Adipocyte (in vitro differentiated cells): ENCODE measurements at regions not wholly inside any gene's neighbourhood (a gene's known extent, or its start where the extent isn't known, plus 50 kb on each side); places are given as distances from the start of the nearest gene placed in this dataset.
A peak's percentile ranks its signal among the peaks of the same experiment; 100 is the strongest.

Experiments
- DNase-seq: peaks from one replicate; pipeline ENCODE4 v3.0.0-alpha.2; 2015; ENCODE audit warnings: low read depth
- H3K27me3 ChIP-seq: replicated peaks from 2 replicates; pipeline ENCODE4 v1.7.0; 2013; ENCODE audit warnings: mild to moderate bottlenecking, low read length, moderate library complexity; ENCODE audit not compliant: control insufficient read depth, insufficient read depth
- H3K36me3 ChIP-seq: 2 replicates; pipeline ENCODE4 v1.7.0; 2013; ENCODE audit warnings: low read length, mild to moderate bottlenecking, moderate library complexity; ENCODE audit not compliant: control insufficient read depth, insufficient read depth, severe bottlenecking
- H3K4me1 ChIP-seq: 2 replicates; pipeline ENCODE4 v1.7.0; 2013; ENCODE audit warnings: mild to moderate bottlenecking, low read length, moderate library complexity; ENCODE audit not compliant: control insufficient read depth, insufficient read depth
- H3K4me3 ChIP-seq: 2 replicates; pipeline ENCODE4 v1.7.0; 2013; ENCODE audit warnings: mild to moderate bottlenecking, low read length, moderate library complexity
- H3K9ac ChIP-seq: 2 replicates; pipeline ENCODE4 v1.7.0; 2013; ENCODE audit warnings: mild to moderate bottlenecking, low read length, moderate library complexity
- H3K9me3 ChIP-seq: 2 replicates; pipeline ENCODE4 v1.7.0; 2013; ENCODE audit warnings: mild to moderate bottlenecking, low read length, moderate library complexity; ENCODE audit not compliant: control insufficient read depth

- no peaks in the 10 kb centered on the region for H3K27me3 ChIP-seq
- no peak overlapping the region for H3K9ac ChIP-seq
- peak; percentile 85 for DNase-seq
- H3K4me3 ChIP-seq: no peak overlapping the region
- H3K36me3 ChIP-seq: no peaks in the 10 kb centered on the region
- H3K9me3 ChIP-seq: no peaks in the 10 kb centered on the region
- H3K4me1 ChIP-seq: peaks cover 27% of the 10 kb centered on the region
Measured at GRCh38 chr4:145234091-145234706, 53.8 kb upstream of the OTUD4 start.

- H3K4me1 ChIP-seq: peaks cover 27% of the 10 kb centered on the region
- no peak overlapping the region for H3K9ac ChIP-seq
- H3K4me3 ChIP-seq: peak overlapping the region; percentile 26
- peaks cover 7% of the 10 kb centered on the region for H3K9me3 ChIP-seq
- peak; percentile 79 for DNase-seq
- no peaks in the 10 kb centered on the region for H3K27me3 ChIP-seq
- H3K36me3 ChIP-seq: no peaks in the 10 kb centered on the region
Measured at GRCh38 chr4:145231906-145232700, 51.7 kb upstream of the OTUD4 start.

- H3K4me3 ChIP-seq: peak overlapping the region; percentile 26
Measured at GRCh38 chr4:145230726-145231125, 50.3 kb upstream of the OTUD4 start.

More at GRCh38 chr4:145230726-145231125, 50.3 kb upstream of the OTUD4 start:
- Histone ChIP-seq H3K9ac (no peak overlapping the region), H3K4me1 (peaks cover 27% of the 10 kb centered on the region), H3K9me3 (peaks cover 7% of the 10 kb centered on the region), H3K36me3 (no peaks in the 10 kb centered on the region), H3K27me3 (no peaks in the 10 kb centered on the region)
- DNase-seq: peak; percentile 80
